Lower lobe of right lung (tissue), 2 donors: ENCODE measurements at regions not wholly inside any gene's neighbourhood (a gene's known extent, or its start where the extent isn't known, plus 50 kb on each side); places are given as distances from the start of the nearest gene placed in this dataset.

Experiments
- ATAC-seq, 2 donors: fragments of 200-7000 bp; cut with Tn5 transposase; one replicate each; pipeline ENCODE4 v1.9.1; 2020 to 2022; ENCODE audit warnings: mild to moderate bottlenecking in 2 of 2, moderate library complexity in 2 of 2
- DNase-seq: peaks from one replicate; pipeline ENCODE4 v3.0.0-alpha.2; 2020
- H3K27ac ChIP-seq: fragments of 200-600 bp; one replicate; pipeline ENCODE4 v1.8.0; 2022
- H3K27me3 ChIP-seq: fragments of 200-600 bp; one replicate; pipeline ENCODE4 v1.8.0; 2022; ENCODE audit warnings: low read depth
- H3K36me3 ChIP-seq: fragments of 200-600 bp; one replicate; pipeline ENCODE4 v1.8.0; 2022; ENCODE audit warnings: mild to moderate bottlenecking
- H3K4me1 ChIP-seq: fragments of 200-600 bp; one replicate; pipeline ENCODE4 v1.8.0; 2022
- H3K4me3 ChIP-seq: fragments of 200-600 bp; one replicate; pipeline ENCODE4 v1.8.0; 2022; ENCODE audit warnings: mild to moderate bottlenecking
- H3K9me3 ChIP-seq: fragments of 200-600 bp; one replicate; pipeline ENCODE4 v1.8.0; 2022
- intact Hi-C: fragments of 100-400 bp; cut with DNase I; formaldehyde crosslinking; loops from one replicate; pipeline ENCODE4 v1.11.0; 2022
- TF ChIP-seq, protein P1 (sequence below): fragments of 200-600 bp; IDR thresholded peaks from one replicate; pipeline ENCODE4 v1.8.0; 2022; ENCODE audit warnings: antibody characterized with exemption, mild to moderate bottlenecking
- donor health status: DM: no; HTN: yes; CAD: no; lungs with severe emphysema.

DNA sequence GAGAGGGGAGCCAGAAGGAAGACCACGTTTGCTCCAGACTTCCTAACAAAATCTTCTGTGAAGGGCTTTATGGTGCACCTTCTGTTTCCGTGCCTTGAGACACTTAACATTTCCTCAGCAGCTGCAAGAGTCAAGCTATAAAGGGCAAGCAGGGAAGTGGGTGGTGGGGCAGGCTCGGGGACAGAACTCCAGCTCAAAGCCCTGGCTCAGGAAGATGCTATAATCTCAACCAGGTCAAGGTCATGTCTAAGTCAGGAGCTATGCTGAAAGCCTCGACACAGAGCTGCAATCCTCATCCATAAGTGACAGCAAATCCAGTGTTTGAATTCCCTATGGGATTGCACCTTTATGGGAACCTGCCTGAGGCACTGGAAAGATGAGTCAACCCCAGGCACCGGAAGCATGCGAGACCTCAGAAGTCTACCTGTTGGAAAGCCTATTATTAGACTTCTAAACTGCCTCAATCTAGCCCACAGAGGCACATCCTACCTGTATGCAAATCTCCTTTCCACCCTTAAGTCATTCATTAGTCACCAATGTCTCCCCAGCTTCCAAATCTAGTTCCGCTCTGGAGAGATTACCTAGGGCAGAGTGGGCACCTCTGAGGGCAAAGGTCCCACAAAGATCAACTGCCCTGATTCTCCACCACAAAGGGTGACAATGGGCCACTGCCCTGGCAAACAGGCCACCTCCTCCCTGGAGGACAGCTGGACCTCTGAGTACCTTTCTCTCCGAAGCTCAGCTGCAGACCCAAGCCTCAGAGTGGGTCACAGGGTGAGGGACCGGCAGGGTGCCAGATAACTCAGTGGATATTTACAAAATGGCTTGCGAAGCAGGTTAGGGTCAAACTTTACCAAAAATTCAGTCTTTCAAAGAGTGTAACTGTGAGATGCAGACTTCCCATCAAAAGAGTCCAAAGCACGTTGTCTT lies 287.0 kb downstream of the CDC5L start:
- TF ChIP-seq, protein P1, sequence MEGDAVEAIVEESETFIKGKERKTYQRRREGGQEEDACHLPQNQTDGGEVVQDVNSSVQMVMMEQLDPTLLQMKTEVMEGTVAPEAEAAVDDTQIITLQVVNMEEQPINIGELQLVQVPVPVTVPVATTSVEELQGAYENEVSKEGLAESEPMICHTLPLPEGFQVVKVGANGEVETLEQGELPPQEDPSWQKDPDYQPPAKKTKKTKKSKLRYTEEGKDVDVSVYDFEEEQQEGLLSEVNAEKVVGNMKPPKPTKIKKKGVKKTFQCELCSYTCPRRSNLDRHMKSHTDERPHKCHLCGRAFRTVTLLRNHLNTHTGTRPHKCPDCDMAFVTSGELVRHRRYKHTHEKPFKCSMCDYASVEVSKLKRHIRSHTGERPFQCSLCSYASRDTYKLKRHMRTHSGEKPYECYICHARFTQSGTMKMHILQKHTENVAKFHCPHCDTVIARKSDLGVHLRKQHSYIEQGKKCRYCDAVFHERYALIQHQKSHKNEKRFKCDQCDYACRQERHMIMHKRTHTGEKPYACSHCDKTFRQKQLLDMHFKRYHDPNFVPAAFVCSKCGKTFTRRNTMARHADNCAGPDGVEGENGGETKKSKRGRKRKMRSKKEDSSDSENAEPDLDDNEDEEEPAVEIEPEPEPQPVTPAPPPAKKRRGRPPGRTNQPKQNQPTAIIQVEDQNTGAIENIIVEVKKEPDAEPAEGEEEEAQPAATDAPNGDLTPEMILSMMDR: no peak
- H3K4me1 ChIP-seq: no peaks in the 10 kb centered on the region
- intact Hi-C loops: no loop called here
- no peak for ATAC-seq
- DNase-seq: no peak
- no peaks in the 10 kb centered on the region for H3K9me3 ChIP-seq
- no peaks in the 10 kb centered on the region for H3K27me3 ChIP-seq
- no peak overlapping the region for H3K4me3 ChIP-seq
- H3K36me3 ChIP-seq: no peaks in the 10 kb centered on the region
- no peak overlapping the region for H3K27ac ChIP-seq

DNA sequence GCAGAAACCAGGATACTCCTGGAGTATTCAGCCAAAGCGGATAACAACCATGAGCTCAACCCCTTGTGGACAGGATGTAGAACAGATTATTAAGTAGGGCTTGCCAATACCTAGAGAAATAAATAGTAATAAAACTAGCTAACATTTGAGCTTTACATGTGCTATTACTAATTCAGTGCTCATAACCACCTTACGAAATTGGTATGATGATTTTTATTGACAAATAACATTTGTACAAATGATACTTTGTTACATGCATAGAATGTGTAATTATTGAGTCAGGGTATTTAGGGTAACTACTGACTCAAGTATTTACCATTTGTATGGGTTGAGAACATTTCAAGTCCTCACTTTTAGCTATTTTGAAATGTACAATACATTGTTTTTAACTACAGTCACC lies 287.9 kb downstream of the CDC5L start:
- TF ChIP-seq, protein P1: no peak
- Histone ChIP-seq H3K36me3 (no peaks in the 10 kb centered on the region), H3K4me3 (no peak overlapping the region), H3K9me3 (no peaks in the 10 kb centered on the region), H3K27ac (no peak overlapping the region), H3K4me1 (no peaks in the 10 kb centered on the region), H3K27me3 (no peaks in the 10 kb centered on the region)
- DNase-seq (no peak), ATAC-seq (no peak)
- intact Hi-C loops: no loop called here

DNA sequence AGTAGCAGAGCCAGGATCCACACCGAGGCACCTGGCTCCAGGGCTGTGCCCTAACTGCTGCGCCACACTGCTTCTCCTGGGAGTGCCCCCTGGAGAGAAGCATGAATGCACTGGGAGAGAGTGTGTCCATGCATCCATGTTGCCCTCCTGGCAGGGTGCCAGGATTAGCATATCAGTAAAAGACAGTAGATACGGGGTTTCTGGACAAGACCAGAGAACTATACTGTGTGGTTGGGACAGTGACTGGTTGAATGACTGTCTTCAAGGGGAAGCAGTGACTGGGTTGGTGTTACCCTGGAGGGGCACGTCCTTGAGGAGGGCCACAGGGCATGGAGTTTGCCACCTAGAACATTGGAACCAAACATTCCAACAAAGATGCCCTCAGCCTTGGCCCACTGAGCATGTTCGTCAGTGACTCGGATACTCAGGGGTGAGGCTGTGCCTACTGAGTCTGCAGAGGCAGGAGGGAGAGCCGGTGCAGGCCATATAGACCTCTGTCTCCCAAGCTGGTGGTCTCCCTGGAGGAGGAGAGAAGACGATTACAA lies 288.8 kb downstream of the CDC5L start:
- Histone ChIP-seq H3K27me3 (no peaks in the 10 kb centered on the region), H3K4me3 (no peak overlapping the region), H3K36me3 (no peaks in the 10 kb centered on the region), H3K9me3 (no peaks in the 10 kb centered on the region), H3K27ac (no peak overlapping the region), H3K4me1 (no peaks in the 10 kb centered on the region)
- DNase-seq (no peak), ATAC-seq (no peak)
- TF ChIP-seq, protein P1: no peak
- intact Hi-C loops: no loop called here

DNA sequence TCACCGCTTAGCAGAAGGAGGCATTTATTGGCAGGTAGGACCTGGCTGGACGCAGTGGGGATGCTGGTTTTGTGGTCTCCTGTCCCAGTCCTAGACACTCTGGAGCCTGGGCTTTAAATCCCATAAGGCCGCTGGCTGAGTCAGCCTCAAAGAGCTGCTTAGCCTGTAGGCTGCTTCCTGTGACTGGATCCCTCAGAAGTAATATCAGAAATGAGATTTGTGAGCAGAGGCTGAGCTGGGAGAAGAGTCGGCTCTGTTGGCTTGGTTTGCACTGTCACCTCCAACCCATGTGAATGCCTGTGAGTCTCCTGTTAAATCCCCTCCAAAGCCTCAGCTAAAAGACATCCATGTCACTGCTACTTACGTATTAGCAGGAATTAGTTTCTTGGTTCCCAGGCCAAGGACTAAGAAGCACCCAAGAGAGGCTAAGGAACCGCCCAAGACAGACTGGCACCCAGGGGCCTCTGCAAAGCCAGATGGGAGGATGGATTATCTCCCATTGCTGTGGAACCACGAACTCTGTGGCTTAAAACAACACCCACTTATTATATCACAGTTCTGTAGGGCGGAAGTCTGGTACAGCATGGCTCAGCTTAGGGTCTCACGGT lies 289.4 kb downstream of the CDC5L start:
- intact Hi-C loops: no loop called here
- Histone ChIP-seq H3K9me3 (no peaks in the 10 kb centered on the region), H3K27ac (no peak overlapping the region), H3K4me3 (no peak overlapping the region), H3K4me1 (no peaks in the 10 kb centered on the region), H3K27me3 (no peaks in the 10 kb centered on the region), H3K36me3 (no peaks in the 10 kb centered on the region)
- TF ChIP-seq, protein P1: no peak
- DNase-seq (no peak), ATAC-seq (no peak)

DNA sequence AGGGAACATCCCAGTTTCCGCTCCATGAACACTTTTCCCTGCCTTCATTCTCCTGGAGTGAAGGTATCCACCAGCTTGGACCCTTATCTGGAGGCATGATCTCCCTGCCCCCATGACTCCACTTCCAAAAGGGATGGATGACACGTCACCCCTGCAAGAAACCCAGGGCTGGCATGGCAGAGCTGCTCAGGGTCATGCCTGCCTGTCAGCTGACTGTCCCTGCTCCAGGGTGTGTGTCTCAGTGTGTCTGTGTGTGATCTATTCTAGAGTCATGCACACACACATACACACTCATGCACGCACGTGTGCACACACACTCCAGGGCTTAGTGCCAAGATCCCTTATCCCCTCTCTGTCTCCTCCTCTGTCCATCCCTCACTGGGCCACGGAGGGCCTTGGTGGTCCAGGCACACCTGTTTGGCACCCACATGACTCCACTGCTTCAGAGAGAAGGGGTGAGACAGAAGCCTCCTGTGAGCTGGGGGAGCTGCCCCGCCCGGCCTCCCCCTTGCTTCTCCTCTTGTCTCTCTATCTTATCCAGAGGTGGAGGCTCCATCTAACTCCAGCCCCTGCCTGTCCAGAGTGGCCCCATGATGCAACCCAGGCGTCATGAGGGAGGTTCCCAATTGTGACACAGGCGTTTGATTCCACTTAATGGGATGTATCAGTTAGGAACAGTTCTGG lies 290.9 kb downstream of the CDC5L start:
- no peaks in the 10 kb centered on the region for H3K36me3 ChIP-seq
- H3K4me1 ChIP-seq: no peaks in the 10 kb centered on the region
- intact Hi-C loops: no loop called here
- no peaks in the 10 kb centered on the region for H3K27me3 ChIP-seq
- no peaks in the 10 kb centered on the region for H3K9me3 ChIP-seq
- TF ChIP-seq, protein P1: no peak
- no peak overlapping the region for H3K4me3 ChIP-seq
- DNase-seq: no peak
- ATAC-seq: no peak
- H3K27ac ChIP-seq: no peak overlapping the region
